Nephron progenitor cell (in vitro differentiated cells): ENCODE measurements at regions not wholly inside any gene's neighbourhood (a gene's known extent, or its start where the extent isn't known, plus 50 kb on each side); places are given as distances from the start of the nearest gene placed in this dataset.
"Not testable (repeated sequence)": the region's sequence is repeated elsewhere in the genome, so short reads cannot be mapped to it uniquely, and the experiment has no call there.

Source experiments
- DNase-seq: peaks from one replicate; pipeline ENCODE4 v3.0.0; 2021
- H3K27ac Mint-ChIP-seq: 2 replicates; pipeline ENCODE4 v1.8.0; 2021; ENCODE audit warnings: mild to moderate bottlenecking, moderate library complexity, mixed read lengths
- H3K27me3 Mint-ChIP-seq: 2 replicates; pipeline ENCODE4 v1.8.0; 2021; ENCODE audit warnings: mild to moderate bottlenecking, low read depth, mixed read lengths; ENCODE audit not compliant: poor library complexity
- H3K36me3 Mint-ChIP-seq: 2 replicates; pipeline ENCODE4 v1.8.0; 2021; ENCODE audit warnings: low read depth, mixed read lengths
- H3K4me1 Mint-ChIP-seq: 2 replicates; pipeline ENCODE4 v1.8.0; 2021; ENCODE audit warnings: mixed read lengths
- H3K4me3 Mint-ChIP-seq: 2 replicates; pipeline ENCODE4 v1.8.0; 2021; ENCODE audit warnings: mild to moderate bottlenecking, moderate library complexity, mixed read lengths
- H3K9me3 Mint-ChIP-seq: 2 replicates; pipeline ENCODE4 v1.8.0; 2021; ENCODE audit warnings: mild to moderate bottlenecking, moderate library complexity, mixed read lengths
- TF ChIP-seq, protein P1 (sequence below): fragments of 200-600 bp; sonication (generic); IDR thresholded peaks from 2 replicates; pipeline ENCODE4 v1.5.0; 2021; ENCODE audit warnings: antibody characterized with exemption

- Mint-ChIP-seq H3K27me3 (peaks cover 23% of the 10 kb centered on the region), H3K9me3 (peaks cover 4% of the 10 kb centered on the region), H3K4me1 (peaks cover 6% of the 10 kb centered on the region), H3K27ac (no peak overlapping the region), H3K4me3 (no peak overlapping the region), H3K36me3 (no peaks in the 10 kb centered on the region)
- DNase-seq, result no peak
- TF ChIP-seq, protein P1, sequence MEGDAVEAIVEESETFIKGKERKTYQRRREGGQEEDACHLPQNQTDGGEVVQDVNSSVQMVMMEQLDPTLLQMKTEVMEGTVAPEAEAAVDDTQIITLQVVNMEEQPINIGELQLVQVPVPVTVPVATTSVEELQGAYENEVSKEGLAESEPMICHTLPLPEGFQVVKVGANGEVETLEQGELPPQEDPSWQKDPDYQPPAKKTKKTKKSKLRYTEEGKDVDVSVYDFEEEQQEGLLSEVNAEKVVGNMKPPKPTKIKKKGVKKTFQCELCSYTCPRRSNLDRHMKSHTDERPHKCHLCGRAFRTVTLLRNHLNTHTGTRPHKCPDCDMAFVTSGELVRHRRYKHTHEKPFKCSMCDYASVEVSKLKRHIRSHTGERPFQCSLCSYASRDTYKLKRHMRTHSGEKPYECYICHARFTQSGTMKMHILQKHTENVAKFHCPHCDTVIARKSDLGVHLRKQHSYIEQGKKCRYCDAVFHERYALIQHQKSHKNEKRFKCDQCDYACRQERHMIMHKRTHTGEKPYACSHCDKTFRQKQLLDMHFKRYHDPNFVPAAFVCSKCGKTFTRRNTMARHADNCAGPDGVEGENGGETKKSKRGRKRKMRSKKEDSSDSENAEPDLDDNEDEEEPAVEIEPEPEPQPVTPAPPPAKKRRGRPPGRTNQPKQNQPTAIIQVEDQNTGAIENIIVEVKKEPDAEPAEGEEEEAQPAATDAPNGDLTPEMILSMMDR, result no peak
These were observed 142.4 kb downstream of the SMIM20 start for GRCh38 chr4:26056406-26056805.

GRCh38 chr4:26057839-26058238 lies 143.8 kb downstream of the SMIM20 start:
- H3K27ac Mint-ChIP-seq, DNase-seq, H3K9me3 Mint-ChIP-seq, H3K36me3 Mint-ChIP-seq, H3K4me1 Mint-ChIP-seq, H3K4me3 Mint-ChIP-seq: not testable (repeated sequence)
- peaks cover 23% of the 10 kb centered on the region for H3K27me3 Mint-ChIP-seq

DNA sequence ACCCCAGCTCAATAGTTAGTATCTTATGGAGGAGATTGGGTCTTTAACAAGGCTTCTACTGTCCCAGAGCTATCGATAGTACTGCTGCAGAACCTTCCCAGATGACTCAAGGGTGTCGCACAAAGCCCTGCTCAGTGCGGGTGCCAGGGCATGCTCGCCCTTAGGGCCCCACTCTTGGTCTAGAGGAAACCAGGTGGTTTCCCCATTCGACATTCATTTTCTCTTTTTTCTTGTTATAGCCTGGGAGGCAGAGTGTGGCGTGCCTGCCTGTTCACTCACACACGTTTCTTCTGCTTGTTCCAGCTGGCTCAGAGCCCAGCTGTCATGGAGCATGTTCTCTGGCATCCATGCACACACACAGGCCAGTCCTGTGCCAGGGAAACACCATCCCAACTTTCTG lies 144.5 kb downstream of the SMIM20 start:
- Mint-ChIP-seq H3K27me3 (peaks cover 23% of the 10 kb centered on the region), H3K4me1 (no peaks in the 10 kb centered on the region), H3K36me3 (no peaks in the 10 kb centered on the region), H3K9me3 (peaks cover 4% of the 10 kb centered on the region), H3K27ac (no peak overlapping the region), H3K4me3 (no peak overlapping the region)
- TF ChIP-seq, protein P1, result no peak
- no peak for DNase-seq

- Mint-ChIP-seq H3K27me3 (peaks cover 19% of the 10 kb centered on the region), H3K9me3 (peaks cover 4% of the 10 kb centered on the region), H3K36me3 (no peaks in the 10 kb centered on the region), H3K4me1 (no peaks in the 10 kb centered on the region), H3K27ac (no peak overlapping the region), H3K4me3 (no peak overlapping the region)
- TF ChIP-seq, protein P1, result no peak
- no peak for DNase-seq
These were observed 145.6 kb downstream of the SMIM20 start for GRCh38 chr4:26059391-26060154.

- Mint-ChIP-seq H3K27me3 (peaks cover 19% of the 10 kb centered on the region), H3K36me3 (no peaks in the 10 kb centered on the region), H3K4me1 (no peaks in the 10 kb centered on the region), H3K27ac (no peak overlapping the region), H3K4me3 (no peak overlapping the region), H3K9me3 (peaks cover 4% of the 10 kb centered on the region)
- TF ChIP-seq, protein P1, result no peak
- DNase-seq, result no peak
These were observed 146.3 kb downstream of the SMIM20 start for GRCh38 chr4:26060286-26060685.

GRCh38 chr4:26061248-26061986 lies 147.4 kb downstream of the SMIM20 start:
- peaks cover 22% of the 10 kb centered on the region for H3K27me3 Mint-ChIP-seq
- DNase-seq, result peak; percentile 16
- H3K4me1 Mint-ChIP-seq, result no peaks in the 10 kb centered on the region
- H3K36me3 Mint-ChIP-seq, result no peaks in the 10 kb centered on the region
- H3K27ac Mint-ChIP-seq, result no peak overlapping the region
- TF ChIP-seq, protein P1, result peak; percentile 52
- H3K4me3 Mint-ChIP-seq, result no peak overlapping the region
- peaks cover 4% of the 10 kb centered on the region for H3K9me3 Mint-ChIP-seq
